Cardiac septum (tissue), 1 donor: ENCODE measurements at regions not wholly inside any gene's neighbourhood (a gene's known extent, or its start where the extent isn't known, plus 50 kb on each side); places are given as distances from the start of the nearest gene placed in this dataset.
"Not testable (repeated sequence)": the region's sequence is repeated elsewhere in the genome, so short reads cannot be mapped to it uniquely, and the experiment has no call there.

Experiments
- DNase-seq: peaks from one replicate; pipeline ENCODE4 v3.0.0-alpha.2; 2020; ENCODE audit warnings: low spot score
- intact Hi-C: fragments of 100-400 bp; cut with DNase I; formaldehyde crosslinking; loops from one replicate; pipeline ENCODE4 v1.14.0; 2022
- donor health status: DM: no; HTN: no; CAD: no.

- intact Hi-C loops, DNase-seq: not testable (repeated sequence)
Observed at GRCh38 chr22:11341387-11342068, 4186.5 kb upstream of the OR11H1 start.

DNA sequence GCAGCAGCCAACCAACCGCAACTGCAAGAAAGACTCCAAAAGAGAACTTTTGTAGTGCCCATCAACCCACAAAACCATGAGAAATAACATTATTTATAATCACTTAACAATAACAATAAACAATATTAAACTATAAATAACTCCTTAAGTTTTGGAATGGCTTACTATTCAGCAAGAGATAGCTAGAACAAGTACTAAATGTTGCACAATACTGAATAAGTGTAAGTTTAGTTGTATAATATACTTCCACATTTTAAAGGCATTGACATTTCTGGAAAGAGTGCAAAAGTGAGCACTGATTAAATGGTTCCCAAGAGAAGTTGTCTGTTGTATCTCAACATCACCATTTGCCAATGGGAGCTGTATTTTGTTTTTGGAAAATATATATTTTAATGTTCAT is 4176.8 kb upstream of the OR11H1 start:
- DNase-seq, intact Hi-C loops: not testable (repeated sequence)

- intact Hi-C loops, DNase-seq: not testable (repeated sequence)
Observed at GRCh38 chr22:11352287-11352686, 4175.7 kb upstream of the OR11H1 start.

DNA sequence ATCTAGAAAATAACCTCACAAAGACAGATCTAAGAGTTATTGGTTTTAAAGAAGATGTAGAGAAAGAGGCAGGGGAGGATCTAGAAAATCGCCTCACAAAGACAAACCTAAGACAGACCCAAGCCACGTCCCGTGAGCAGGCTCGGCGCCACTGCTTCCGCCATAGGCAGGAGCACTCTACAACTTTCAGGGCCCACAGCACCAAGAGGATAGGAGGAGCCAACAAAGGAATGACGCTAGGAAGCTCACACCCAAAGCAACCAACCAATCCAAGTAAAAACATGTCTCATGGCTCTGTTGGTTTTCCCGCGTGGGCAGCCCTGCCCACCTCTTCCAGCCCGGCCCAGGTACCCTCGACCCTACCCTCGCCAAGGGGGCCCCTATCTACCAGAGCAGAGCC is 4167.4 kb upstream of the OR11H1 start:
- intact Hi-C loops = no loop called here
- no peak for DNase-seq

DNA sequence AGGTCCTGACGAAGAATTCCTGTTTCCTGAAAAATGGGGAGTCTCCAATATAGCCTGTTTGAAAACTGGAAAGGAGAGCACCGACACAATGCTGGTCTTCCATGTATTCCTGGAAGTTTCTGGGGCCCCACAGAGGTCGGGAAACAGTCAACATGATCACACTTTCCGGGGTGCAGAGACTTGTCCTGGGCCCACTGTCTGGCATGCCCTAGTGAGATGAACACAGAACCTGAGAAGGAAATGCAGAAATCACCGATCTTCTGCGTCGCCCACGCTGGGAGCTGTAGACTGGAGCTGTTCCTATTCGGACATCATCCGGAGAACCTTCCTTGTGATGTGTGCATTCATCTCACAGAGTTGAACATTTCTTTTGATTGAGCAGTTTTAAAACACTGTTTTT is 4166.5 kb upstream of the OR11H1 start:
- DNase-seq, intact Hi-C loops: not testable (repeated sequence)

- intact Hi-C loops, DNase-seq: not testable (repeated sequence)
Observed at GRCh38 chr22:11369612-11370307, 4158.2 kb upstream of the OR11H1 start.

- DNase-seq, intact Hi-C loops: not testable (repeated sequence)
Observed at GRCh38 chr22:11370311-11370710, 4157.7 kb upstream of the OR11H1 start.
